ENCODE measurements at regions not wholly inside any gene's neighbourhood (a gene's known extent, or its start where the extent isn't known, plus 50 kb on each side); places are given as distances from the start of the nearest gene placed in this dataset.
A peak's percentile ranks its signal among the peaks of the same experiment; 100 is the strongest.

- H3K27ac ChIP-seq (ENCODE audit: low read depth, low read length): no peak overlapping the region
- peak overlapping the region; percentile 73 for H3K4me3 ChIP-seq (ENCODE audit: low read length)
- no peaks in the 10 kb centered on the region for H3K79me2 ChIP-seq (ENCODE audit: control insufficient read depth, low read length)
- no peaks in the 10 kb centered on the region for H3K9me2 ChIP-seq (replicated peaks; ENCODE audit: control insufficient read depth, low read length)
- 0 out of 2 replicates have a peak, but pooled peaks cover 2% of the 10 kb centered on the region for H3F3A ChIP-seq (ENCODE audit: control insufficient read depth, insufficient read depth)
- H3K4me2 ChIP-seq (ENCODE audit: low read length): peak overlapping the region; percentile 86
- no peaks in the 10 kb centered on the region for H4K20me1 ChIP-seq (ENCODE audit: control insufficient read depth, insufficient read depth, low read depth, low read length)
- peaks cover 19% of the 10 kb centered on the region for H3K4me1 ChIP-seq (ENCODE audit: control insufficient read depth, low read length)
- peaks cover 55% of the 10 kb centered on the region for H3K27me3 ChIP-seq (ENCODE audit: control insufficient read depth, low read length)
- H3K9me3 ChIP-seq (ENCODE audit: control insufficient read depth, insufficient read depth, low read length): no peaks in the 10 kb centered on the region
- no peaks in the 10 kb centered on the region for H3K36me3 ChIP-seq (ENCODE audit: control insufficient read depth, low read length)
- TF ChIP-seq EZH2phosphoT487 (IDR thresholded peaks at IDR 0.05; ENCODE audit: borderline replicate concordance, low read length) (no peak), CTCF (IDR thresholded peaks at IDR 0.05; ENCODE audit: low read depth, low read length, poor library complexity, severe bottlenecking) (no peak)
Observed at GRCh38 chr2:118222672-118223421, 134.6 kb downstream of the INSIG2 start.

- no peaks in the 10 kb centered on the region for H4K20me1 ChIP-seq (ENCODE audit: control insufficient read depth, insufficient read depth, low read depth, low read length)
- no peak overlapping the region for H3K4me3 ChIP-seq (ENCODE audit: low read length)
- no peak overlapping the region for H3K27ac ChIP-seq (ENCODE audit: low read depth, low read length)
- H3F3A ChIP-seq (ENCODE audit: control insufficient read depth, insufficient read depth): 0 out of 2 replicates have a peak, but pooled peaks cover 2% of the 10 kb centered on the region
- H3K79me2 ChIP-seq (ENCODE audit: control insufficient read depth, low read length): no peaks in the 10 kb centered on the region
- TF ChIP-seq CTCF (IDR thresholded peaks at IDR 0.05; ENCODE audit: low read depth, low read length, poor library complexity, severe bottlenecking): no peak
- TF ChIP-seq EZH2phosphoT487 (IDR thresholded peaks at IDR 0.05; ENCODE audit: borderline replicate concordance, low read length): no peak
- no peaks in the 10 kb centered on the region for H3K9me2 ChIP-seq (replicated peaks; ENCODE audit: control insufficient read depth, low read length)
- H3K9me3 ChIP-seq (ENCODE audit: control insufficient read depth, insufficient read depth, low read length): no peaks in the 10 kb centered on the region
- H3K36me3 ChIP-seq (ENCODE audit: control insufficient read depth, low read length): no peaks in the 10 kb centered on the region
- peaks cover 19% of the 10 kb centered on the region for H3K4me1 ChIP-seq (ENCODE audit: control insufficient read depth, low read length)
- H3K4me2 ChIP-seq (ENCODE audit: low read length): no peak overlapping the region
- peaks cover 55% of the 10 kb centered on the region for H3K27me3 ChIP-seq (ENCODE audit: control insufficient read depth, low read length)
Observed at GRCh38 chr2:118222273-118222594, 134.0 kb downstream of the INSIG2 start.

- no peak overlapping the region for H3K27ac ChIP-seq (ENCODE audit: low read depth, low read length)
- H3K36me3 ChIP-seq (ENCODE audit: control insufficient read depth, low read length): no peaks in the 10 kb centered on the region
- peak; percentile 73 for TF ChIP-seq CTCF (IDR thresholded peaks at IDR 0.05; ENCODE audit: low read depth, low read length, poor library complexity, severe bottlenecking)
- TF ChIP-seq EZH2phosphoT487 (IDR thresholded peaks at IDR 0.05; ENCODE audit: borderline replicate concordance, low read length): no peak
- no peak overlapping the region for H3K4me2 ChIP-seq (ENCODE audit: low read length)
- H3F3A ChIP-seq (ENCODE audit: control insufficient read depth, insufficient read depth): 0 out of 2 replicates have a peak, but pooled peaks cover 2% of the 10 kb centered on the region
- peaks cover 19% of the 10 kb centered on the region for H3K4me1 ChIP-seq (ENCODE audit: control insufficient read depth, low read length)
- H4K20me1 ChIP-seq (ENCODE audit: control insufficient read depth, insufficient read depth, low read depth, low read length): no peaks in the 10 kb centered on the region
- no peak overlapping the region for H3K4me3 ChIP-seq (ENCODE audit: low read length)
- H3K27me3 ChIP-seq (ENCODE audit: control insufficient read depth, low read length): peaks cover 55% of the 10 kb centered on the region
- no peaks in the 10 kb centered on the region for H3K79me2 ChIP-seq (ENCODE audit: control insufficient read depth, low read length)
- no peaks in the 10 kb centered on the region for H3K9me2 ChIP-seq (replicated peaks; ENCODE audit: control insufficient read depth, low read length)
- no peaks in the 10 kb centered on the region for H3K9me3 ChIP-seq (ENCODE audit: control insufficient read depth, insufficient read depth, low read length)
Observed at GRCh38 chr2:118221536-118222272, 133.4 kb downstream of the INSIG2 start.

Measured in DOHH2 (cell line).